Astrocyte of the spinal cord (primary cell): ENCODE measurements at regions not wholly inside any gene's neighbourhood (a gene's known extent, or its start where the extent isn't known, plus 50 kb on each side); places are given as distances from the start of the nearest gene placed in this dataset.
"Not testable (repeated sequence)": the region's sequence is repeated elsewhere in the genome, so short reads cannot be mapped to it uniquely, and the experiment has no call there.

Experiments
- DNase-seq: peaks from one replicate; pipeline ENCODE4 v3.0.0; 2011; ENCODE audit warnings: low read depth, low spot score
- H3K4me3 ChIP-seq: 2 replicates; pipeline ENCODE4 v1.5.1; 2011; ENCODE audit warnings: low read depth, mild to moderate bottlenecking, low read length, moderate library complexity
- in situ Hi-C: cut with HindIII; loops from 2 replicates; pipeline ENCODE4 v1.10.0; 2017; ENCODE audit warnings: low sequenced_read_pairs
- TF ChIP-seq, protein P1 (sequence below): IDR thresholded peaks from 2 replicates; pipeline ENCODE4 v1.5.1; 2012; ENCODE audit warnings: low read depth, mild to moderate bottlenecking, low read length, inconsistent platforms

DNA sequence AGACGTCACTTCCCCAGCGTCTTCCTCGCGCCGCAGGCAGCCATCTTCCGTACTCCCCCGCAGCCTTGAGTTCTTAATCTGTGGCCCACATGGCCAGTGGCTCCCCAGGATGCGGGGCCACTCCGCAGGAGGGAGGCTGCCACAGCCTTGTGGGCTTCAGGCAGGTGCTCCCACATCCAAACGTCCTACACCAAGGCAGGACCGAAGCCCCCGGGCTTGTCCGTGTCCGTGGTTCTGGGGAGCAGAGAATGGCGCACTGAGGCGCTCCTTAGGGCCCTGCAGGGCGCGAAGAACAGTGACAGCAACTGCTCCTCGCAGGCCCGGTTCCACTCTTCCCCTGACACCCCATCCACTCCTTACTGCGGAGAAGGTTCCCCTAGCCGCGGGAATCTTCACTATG lies 755.8 kb downstream of the PRIM2 start:
- H3K4me3 ChIP-seq, result no peak overlapping the region
- no peak for DNase-seq
- TF ChIP-seq, protein P1, sequence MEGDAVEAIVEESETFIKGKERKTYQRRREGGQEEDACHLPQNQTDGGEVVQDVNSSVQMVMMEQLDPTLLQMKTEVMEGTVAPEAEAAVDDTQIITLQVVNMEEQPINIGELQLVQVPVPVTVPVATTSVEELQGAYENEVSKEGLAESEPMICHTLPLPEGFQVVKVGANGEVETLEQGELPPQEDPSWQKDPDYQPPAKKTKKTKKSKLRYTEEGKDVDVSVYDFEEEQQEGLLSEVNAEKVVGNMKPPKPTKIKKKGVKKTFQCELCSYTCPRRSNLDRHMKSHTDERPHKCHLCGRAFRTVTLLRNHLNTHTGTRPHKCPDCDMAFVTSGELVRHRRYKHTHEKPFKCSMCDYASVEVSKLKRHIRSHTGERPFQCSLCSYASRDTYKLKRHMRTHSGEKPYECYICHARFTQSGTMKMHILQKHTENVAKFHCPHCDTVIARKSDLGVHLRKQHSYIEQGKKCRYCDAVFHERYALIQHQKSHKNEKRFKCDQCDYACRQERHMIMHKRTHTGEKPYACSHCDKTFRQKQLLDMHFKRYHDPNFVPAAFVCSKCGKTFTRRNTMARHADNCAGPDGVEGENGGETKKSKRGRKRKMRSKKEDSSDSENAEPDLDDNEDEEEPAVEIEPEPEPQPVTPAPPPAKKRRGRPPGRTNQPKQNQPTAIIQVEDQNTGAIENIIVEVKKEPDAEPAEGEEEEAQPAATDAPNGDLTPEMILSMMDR, result no peak
- in situ Hi-C loops, result no loop called here

DNA sequence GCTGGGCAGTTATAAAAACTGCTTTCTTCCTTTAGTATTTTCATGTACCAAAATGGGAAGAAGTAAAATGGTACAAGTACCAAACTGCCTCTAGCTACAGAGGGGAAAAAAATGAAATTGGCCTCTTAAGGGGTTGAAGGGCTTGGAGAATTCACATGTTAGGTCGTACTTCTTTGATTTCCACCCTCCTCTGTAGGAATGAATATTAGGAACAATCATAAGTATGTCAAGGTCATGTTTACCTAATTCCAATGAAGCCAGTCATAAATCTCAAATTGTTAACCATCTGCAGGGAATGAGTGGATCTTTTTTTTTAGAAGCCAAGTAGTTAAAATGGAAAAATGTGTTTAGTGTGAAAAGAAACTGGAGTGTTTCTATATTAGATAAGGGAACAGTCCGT lies 772.6 kb downstream of the PRIM2 start:
- in situ Hi-C loops, DNase-seq, H3K4me3 ChIP-seq: not testable (repeated sequence)

DNA sequence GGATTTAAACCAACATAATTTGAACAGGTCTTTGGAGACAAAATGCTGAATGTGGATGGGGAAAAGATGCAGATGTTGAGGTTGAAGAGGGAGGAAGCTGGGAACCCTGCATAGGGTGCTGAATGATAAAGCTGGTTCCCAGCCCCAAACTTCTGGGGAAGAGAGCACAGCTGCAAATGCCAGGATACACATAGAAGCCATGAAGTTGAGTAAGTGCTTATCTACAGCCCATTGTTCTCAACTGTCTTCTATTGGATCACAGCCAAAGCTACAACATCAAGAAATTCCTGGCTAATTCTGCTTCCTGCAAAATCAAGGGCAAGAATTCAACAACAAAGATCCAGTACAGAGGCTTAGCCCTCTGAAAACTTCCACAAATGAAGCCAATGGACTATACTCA lies 779.8 kb downstream of the PRIM2 start:
- H3K4me3 ChIP-seq, DNase-seq, in situ Hi-C loops: not testable (repeated sequence)

DNA sequence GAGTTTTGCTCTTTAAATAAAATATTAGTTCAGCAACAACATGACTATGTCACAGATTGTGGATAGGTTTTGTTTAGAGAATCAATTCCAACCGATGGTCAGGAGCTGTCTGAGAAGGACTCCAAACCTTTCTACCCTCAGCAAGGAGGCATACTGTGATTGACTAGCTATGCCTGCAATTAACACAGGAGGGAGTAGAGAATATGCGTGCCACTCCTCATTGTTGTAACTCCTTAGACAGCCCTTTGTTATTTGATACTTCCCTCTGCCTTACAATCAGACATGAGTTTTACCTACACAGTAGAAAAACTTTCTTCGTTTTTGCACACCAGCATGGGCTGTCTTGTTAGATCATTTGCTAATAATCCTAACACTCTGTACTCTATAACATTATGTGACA lies 796.5 kb downstream of the PRIM2 start:
- H3K4me3 ChIP-seq, result no peak overlapping the region
- in situ Hi-C loops, result no loop called here
- TF ChIP-seq, protein P1, result no peak
- DNase-seq, result no peak

DNA sequence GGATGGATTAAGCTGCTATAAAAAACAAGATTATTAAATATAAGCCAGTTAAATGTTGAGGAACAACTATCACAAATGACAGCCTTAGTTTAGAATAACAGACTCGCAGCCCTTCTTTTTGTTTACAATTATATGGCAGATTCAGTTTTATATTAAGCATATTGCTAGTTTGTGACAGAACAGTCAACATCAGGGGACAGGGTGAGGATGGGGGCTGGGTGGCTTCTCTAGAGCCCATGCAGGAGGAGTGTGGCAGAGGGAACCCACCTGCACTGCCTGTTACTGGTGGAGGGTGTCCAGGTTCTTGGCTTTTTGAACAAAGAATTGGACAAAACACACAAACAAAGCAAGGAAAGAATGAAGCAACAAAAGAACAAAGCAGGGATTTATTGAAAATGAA lies 799.7 kb downstream of the PRIM2 start:
- DNase-seq, H3K4me3 ChIP-seq, in situ Hi-C loops: not testable (repeated sequence)

DNA sequence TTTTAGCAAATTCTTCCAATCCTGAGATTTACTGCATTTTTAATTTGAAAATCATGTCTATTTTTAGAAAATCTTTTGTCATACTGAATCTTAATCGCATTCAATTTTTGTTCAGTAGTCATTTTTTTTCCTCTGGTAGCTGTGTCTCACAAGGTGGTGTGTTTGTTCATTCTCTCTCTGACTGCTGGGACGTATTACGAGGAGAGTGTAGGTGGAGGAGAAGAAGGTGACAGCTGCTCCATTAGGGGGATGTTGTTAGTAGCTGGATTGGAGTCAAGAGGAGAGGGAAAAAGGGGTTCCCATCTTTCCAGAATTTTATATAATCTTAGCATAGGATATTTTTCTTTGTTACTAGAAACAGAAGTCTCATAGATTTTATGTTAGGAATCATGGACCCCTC lies 804.2 kb downstream of the PRIM2 start:
- H3K4me3 ChIP-seq, DNase-seq, in situ Hi-C loops: not testable (repeated sequence)

DNA sequence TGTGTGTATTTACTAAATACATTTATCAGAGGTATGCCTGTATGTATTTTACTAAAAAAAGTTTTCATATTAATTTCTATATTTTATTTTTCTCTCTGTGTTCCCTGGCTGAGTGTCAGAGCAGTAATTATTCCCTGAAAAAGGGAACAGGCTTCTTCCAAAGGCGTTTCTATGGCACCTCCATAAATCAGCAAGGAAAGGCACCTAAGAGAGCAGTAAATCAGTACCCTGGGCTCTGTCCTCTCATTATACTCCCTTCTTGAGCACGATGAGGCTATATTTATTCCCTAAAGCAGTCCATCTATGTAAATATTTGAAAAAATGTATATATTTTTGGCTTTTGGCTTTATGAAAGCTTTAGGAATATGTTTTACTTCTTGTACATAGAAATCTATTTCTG lies 806.3 kb downstream of the PRIM2 start:
- H3K4me3 ChIP-seq, DNase-seq, in situ Hi-C loops: not testable (repeated sequence)

DNA sequence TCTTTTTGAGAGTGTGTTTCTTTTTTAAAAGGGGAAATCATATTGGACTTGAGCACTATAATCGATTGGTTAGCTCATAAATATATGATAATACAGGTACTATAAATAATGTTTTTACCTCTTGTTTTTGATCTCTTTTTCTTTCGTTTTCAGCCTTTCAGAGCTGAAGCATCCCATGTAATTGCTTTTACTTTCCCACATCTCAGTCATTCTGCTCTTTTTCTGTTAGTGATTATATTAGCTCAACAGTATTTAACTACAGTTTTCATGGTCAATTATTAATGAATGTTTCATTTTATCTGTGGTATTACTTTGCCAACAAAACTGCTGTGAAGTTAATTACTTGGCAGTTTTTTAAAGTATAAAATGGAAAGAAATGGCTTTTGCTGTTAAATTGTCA lies 811.1 kb downstream of the PRIM2 start:
- DNase-seq, in situ Hi-C loops, H3K4me3 ChIP-seq: not testable (repeated sequence)

DNA sequence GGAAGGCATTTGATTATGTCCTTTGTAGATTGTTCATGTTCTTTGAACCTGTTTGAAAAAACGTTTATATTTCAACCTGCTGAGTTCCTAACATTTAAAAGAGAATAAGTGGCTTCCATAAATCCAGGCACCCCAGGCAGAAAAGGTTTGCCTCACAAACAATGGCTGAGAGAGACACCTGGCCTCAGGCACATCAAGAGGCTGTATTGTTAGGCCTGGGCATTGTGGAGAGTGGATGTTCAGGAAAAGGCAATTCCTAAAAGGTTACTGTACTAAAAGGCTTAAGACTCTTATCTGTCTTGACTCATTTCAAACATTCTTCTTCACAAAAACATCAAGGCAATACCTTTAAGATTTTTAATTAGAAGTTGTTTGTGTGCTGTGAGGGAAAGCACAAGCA lies 811.7 kb downstream of the PRIM2 start:
- in situ Hi-C loops, DNase-seq, H3K4me3 ChIP-seq: not testable (repeated sequence)

DNA sequence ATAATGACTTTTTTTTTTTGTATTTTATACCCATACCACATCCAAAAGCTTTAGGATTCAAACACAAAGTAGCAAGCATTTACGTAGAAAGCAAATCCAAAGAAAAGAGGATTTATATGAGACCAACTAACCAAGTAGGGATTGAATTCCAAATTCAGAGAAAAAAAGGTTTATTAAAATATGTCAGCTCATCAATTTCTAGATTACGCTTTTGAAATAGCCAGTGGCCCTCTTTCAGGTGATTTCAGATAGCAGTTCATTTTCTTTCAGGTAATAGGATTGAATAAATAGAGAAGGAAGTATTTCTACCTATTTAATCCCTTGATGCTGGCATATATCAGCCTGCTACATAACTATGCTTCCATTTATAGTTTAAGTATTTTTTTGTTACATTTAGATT lies 822.3 kb downstream of the PRIM2 start:
- in situ Hi-C loops, H3K4me3 ChIP-seq, DNase-seq: not testable (repeated sequence)

DNA sequence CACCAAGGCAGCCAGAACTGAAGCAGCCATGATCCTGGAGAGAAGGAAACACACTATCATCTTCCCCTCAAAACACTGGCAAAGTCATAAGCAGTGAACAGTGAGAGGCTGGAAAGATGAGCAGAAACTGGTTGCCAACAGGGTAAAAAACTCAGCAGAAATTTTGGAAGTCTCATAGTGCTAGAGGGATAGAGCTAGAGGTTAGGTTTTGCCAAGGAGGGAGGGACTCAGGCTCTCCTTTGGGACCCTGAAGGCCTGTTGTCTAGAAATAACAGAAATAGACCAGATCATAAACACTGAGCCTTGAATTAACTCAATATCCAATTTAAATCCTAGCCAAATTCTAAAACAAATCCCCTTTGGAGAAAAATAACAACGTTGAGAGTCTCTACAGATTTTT lies 853.6 kb downstream of the PRIM2 start:
- in situ Hi-C loops, DNase-seq, H3K4me3 ChIP-seq: not testable (repeated sequence)

DNA sequence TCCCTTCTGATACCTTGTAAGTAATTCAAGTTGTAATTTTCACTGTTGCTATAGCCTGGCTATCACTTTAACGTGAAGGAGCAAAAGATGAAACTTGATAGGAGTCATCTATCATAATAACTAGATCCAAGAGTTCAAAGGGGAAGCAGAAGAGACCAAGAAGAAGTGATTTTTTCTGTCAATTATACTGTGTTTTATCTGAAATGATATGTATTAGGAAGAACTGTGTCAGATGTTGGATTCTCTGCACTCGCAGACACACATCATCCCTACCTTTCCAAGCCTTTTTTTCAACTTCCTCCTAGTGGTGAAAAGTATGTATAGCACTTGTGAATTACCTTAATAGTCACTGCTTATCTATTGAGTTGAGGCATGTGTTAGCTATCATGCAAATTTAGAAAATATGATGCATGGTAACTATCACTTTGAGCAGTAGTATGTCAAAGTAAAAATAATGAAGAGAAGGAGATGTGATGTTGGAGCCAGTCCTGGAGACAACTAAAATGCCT lies 864.2 kb downstream of the PRIM2 start:
- in situ Hi-C loops, DNase-seq, H3K4me3 ChIP-seq: not testable (repeated sequence)

DNA sequence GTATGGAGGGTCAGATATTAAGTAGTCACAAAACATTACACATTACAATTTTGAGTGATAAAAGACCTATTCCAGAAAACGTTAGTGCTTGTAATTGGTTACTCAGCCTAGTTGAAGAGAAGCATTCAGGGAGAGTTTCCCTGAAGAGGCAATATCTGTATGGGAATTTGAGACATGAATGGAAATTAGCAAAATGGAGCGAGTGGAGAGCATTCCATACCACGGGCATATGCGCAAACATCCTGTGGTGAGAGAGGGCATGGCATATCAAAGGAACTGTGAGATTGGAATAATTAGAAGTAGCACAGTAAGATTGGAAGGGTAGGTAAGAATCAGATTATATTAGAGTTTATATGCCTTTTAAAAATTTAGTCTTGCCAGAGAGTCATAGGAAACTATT lies 867.9 kb downstream of the PRIM2 start:
- DNase-seq, in situ Hi-C loops, H3K4me3 ChIP-seq: not testable (repeated sequence)

DNA sequence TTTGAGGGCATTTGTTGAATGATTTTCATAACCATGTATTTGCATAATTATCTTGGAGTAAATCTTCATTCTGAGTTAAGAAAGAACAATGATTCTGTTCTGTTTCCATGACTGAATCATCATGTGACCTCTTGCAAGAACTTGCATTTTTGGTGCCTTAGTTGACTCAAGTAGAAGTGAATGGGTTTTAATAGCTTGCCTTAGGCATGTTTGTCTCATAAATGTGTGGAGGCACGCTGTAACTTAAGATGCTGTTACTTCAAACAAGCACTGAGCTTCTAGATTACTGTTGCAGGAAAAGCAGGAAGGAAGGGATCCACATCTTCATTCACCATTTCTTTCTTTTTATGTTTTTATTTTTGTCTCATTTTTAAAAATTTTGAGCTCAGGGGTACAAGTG lies 875.8 kb downstream of the PRIM2 start:
- H3K4me3 ChIP-seq, DNase-seq, in situ Hi-C loops: not testable (repeated sequence)
